HG03066 (cell line): ENCODE measurements at regions not wholly inside any gene's neighbourhood (a gene's known extent, or its start where the extent isn't known, plus 50 kb on each side); places are given as distances from the start of the nearest gene placed in this dataset.

Experiments used
- ATAC-seq: cut with Tn5 transposase; IDR thresholded peaks from one replicate; pipeline ENCODE4 v1.9.1; 2021; ENCODE audit warnings: low read depth; ENCODE audit not compliant: unreplicated experiment

GRCh38 chr14:106872611-106873446, 1346.4 kb downstream of the TMEM121 start:
- no peak for ATAC-seq

- ATAC-seq: no peak
Measured at GRCh38 chr14:106874350-106874749, 1348.0 kb downstream of the TMEM121 start.

GRCh38 chr14:106875503-106875902, 1349.1 kb downstream of the TMEM121 start:
- no peak for ATAC-seq

- ATAC-seq: no peak
Measured at GRCh38 chr14:106876711-106877110, 1350.3 kb downstream of the TMEM121 start.

GRCh38 chr14:106877517-106877916, 1351.1 kb downstream of the TMEM121 start:
- no peak for ATAC-seq

GRCh38 chr14:106879241-106879640, 1352.9 kb downstream of the TMEM121 start:
- ATAC-seq: no peak

GRCh38 chr14:106883218-106883692, 1356.9 kb downstream of the TMEM121 start:
- no peak for ATAC-seq
